ENCODE measurements at regions not wholly inside any gene's neighbourhood (a gene's known extent, or its start where the extent isn't known, plus 50 kb on each side); places are given as distances from the start of the nearest gene placed in this dataset.

GRCh38 chr10:10854725-10855124 lies 162.9 kb upstream of the CELF2 start:
- DNase-seq (ENCODE audit: low spot score), result no peak
- TF ChIP-seq CTCF (IDR thresholded peaks at IDR 0.05; ENCODE audit: extremely low read depth, insufficient read depth, missing control alignments), result no peak
- in situ Hi-C loops (cut with MboI; ENCODE audit: low pct_unique_long_range_greater_than_20kb, low sequenced_read_pairs, unreplicated experiment), result no loop called here

- in situ Hi-C loops (cut with MboI; ENCODE audit: low pct_unique_long_range_greater_than_20kb, low sequenced_read_pairs, unreplicated experiment), result no loop called here
- no peak for DNase-seq (ENCODE audit: low spot score)
- no peak for TF ChIP-seq CTCF (IDR thresholded peaks at IDR 0.05; ENCODE audit: extremely low read depth, insufficient read depth, missing control alignments)
These were observed 162.5 kb upstream of the CELF2 start for GRCh38 chr10:10855151-10855581.

GRCh38 chr10:10860455-10860976 lies 157.2 kb upstream of the CELF2 start:
- DNase-seq (ENCODE audit: low spot score), result no peak
- no peak for TF ChIP-seq CTCF (IDR thresholded peaks at IDR 0.05; ENCODE audit: extremely low read depth, insufficient read depth, missing control alignments)
- in situ Hi-C loops (cut with MboI; ENCODE audit: low pct_unique_long_range_greater_than_20kb, low sequenced_read_pairs, unreplicated experiment), result no loop called here

GRCh38 chr10:10865303-10865702 lies 152.4 kb upstream of the CELF2 start:
- no peak for TF ChIP-seq CTCF (IDR thresholded peaks at IDR 0.05; ENCODE audit: extremely low read depth, insufficient read depth, missing control alignments)
- in situ Hi-C loops (cut with MboI; ENCODE audit: low pct_unique_long_range_greater_than_20kb, low sequenced_read_pairs, unreplicated experiment), result no loop called here
- no peak for DNase-seq (ENCODE audit: low spot score)

GRCh38 chr10:10865913-10866312 lies 151.8 kb upstream of the CELF2 start:
- DNase-seq (ENCODE audit: low spot score), result no peak
- in situ Hi-C loops (cut with MboI; ENCODE audit: low pct_unique_long_range_greater_than_20kb, low sequenced_read_pairs, unreplicated experiment), result no loop called here
- no peak for TF ChIP-seq CTCF (IDR thresholded peaks at IDR 0.05; ENCODE audit: extremely low read depth, insufficient read depth, missing control alignments)

- peak; percentile 24 for DNase-seq (ENCODE audit: low spot score)
- in situ Hi-C loops (cut with MboI; ENCODE audit: low pct_unique_long_range_greater_than_20kb, low sequenced_read_pairs, unreplicated experiment), result no loop called here
- TF ChIP-seq CTCF (IDR thresholded peaks at IDR 0.05; ENCODE audit: extremely low read depth, insufficient read depth, missing control alignments), result no peak
These were observed 148.1 kb upstream of the CELF2 start for GRCh38 chr10:10869592-10869991.

Data from GM13977 (cell line).